ENCODE measurements at regions not wholly inside any gene's neighbourhood (a gene's known extent, or its start where the extent isn't known, plus 50 kb on each side); places are given as distances from the start of the nearest gene placed in this dataset.

DNA sequence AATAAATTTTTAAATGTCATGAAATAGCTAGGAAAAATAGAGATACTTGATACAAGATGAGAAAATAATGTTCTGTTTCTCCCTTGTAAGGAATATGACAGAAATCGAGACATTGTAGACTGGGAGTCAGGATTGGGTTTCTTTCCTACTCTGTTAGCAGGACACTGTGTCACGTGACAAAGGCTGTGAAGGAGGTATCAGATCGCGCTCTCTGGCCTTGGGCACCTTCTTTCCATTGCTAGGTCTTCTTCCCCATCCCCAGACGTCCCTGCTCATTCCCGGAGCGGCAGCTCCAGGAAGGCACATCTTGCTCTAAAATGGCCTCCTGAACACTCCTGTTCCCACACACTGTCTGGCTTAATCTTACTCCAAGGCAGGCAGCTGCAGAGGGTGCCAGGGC is 133.4 kb downstream of the TM9SF2 start:
- no peak for DNase-seq

DNA sequence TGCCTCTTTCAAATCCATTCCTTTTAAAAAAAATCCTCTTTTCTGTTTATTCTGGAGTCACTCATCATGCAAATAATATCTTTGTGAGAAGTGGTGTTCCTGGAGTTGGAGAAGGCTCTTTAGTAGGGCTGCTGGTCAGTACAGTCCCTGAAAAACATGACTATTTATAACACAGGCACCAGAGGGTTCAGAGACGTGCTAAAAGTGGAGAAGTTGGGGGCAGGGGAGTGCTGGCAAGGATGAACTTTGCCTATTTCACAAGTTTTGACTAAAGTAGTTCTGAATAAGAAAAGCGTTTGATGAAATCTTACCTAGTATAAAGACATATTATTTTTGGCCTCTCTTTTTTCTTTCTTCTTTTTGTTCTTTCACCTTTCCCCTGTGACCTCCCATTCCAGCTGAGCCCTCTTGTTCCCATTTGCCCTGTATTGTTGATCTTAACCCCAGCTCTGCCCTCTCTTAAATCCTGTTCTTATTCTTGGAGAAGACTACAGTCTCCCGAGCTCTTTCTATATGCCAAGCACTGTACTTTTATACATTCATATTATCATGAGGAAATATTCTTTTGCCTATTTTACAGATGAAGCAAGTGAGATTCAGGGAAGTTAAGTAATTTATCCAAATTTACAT is 129.1 kb downstream of the TM9SF2 start:
- no peak for DNase-seq

DNA sequence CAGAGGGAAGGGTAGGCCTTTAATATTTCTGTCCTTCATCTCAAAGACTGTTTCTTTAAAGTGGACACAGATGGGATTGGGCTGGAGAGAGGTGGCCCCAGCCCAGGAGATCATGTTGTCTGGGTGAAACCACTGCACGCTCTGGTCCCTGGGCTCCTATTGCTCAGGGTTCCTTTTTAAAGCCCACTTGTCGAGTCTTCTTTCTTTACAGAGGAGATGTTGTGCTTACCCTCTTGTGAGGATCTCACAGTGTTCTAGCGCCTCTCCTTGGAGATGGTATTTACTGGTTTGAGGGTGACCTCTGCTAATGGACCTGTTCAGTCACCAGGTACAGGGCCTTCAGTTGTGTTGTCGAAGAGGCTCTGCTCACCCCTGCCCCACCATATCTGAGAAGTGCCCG is 128.4 kb downstream of the TM9SF2 start:
- DNase-seq, result no peak

DNA sequence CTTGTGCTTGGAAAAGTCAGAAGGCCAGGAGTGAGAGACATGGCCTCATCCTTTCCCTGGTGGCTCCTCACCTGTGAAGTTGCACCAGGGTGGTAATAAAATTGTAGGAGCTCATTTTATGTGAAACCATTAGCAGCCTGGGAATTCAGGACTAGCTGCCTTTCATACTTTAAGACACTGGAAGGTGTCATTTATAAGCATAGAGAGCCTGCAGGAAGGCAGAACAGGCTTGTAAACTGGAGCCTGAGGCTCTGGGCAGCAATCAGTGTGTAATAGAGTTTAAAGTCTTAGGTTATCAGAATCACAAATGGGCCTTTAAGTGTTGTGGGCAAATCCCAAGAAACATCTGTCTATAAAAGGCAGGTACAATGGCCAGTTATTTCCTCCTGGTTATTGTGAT is 127.2 kb downstream of the TM9SF2 start:
- no peak for DNase-seq

DNA sequence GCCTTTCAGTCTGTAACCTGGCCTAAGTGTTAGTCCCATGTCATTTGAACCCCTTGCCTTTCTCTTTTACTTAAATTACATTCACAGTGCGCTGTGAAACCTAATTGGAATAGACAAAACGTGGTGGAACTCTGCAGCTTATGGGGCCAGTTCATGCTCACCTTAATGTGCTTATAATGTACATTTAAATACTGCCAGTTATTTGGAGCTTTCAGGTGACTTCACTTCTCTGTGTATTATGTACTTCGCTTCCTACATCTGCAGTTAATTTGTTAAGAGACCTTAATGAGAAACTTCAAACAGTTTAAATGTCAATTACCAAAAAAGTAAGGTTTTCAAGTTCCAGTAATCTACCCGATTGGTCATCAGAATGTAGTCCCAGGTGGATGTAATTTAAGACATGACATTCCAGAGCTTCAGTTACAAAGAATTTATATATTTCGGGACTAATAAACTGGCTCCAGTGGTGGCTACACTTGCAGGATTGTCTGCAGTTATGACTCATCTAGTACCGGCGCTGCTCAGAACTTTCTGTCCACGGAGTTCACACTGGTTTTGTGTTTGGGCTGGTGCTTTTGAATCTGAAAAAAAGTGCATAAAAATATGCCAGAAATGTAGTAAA is 125.3 kb downstream of the TM9SF2 start:
- no peak for DNase-seq

DNA sequence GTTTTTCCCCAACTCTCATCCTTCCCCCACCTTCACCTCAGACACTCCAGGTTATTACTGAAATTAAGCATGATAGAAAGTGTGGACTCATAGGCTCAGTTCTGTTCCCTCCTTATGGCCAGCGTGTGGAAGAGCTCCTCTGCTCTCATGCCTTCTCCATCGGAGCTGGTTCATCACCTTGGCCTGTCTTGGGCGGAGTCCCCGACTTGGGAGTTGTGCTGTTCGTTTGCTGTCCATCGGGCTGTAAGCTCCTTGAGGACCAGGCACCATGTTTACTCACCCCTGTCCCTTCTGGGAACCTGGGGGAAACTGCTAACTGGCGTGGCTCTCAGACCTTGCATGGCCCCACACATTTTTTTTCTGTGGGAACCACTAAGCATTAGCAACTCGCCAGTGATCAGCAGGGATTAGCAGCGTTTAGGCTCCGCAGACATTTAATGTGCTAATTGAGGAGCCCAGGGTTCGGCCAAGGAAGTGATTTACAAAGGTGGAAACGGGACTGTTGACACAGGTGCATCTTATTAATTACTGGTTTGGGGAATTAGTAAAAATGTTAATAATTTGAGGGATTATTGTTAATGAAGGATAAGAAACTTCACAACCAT is 123.8 kb downstream of the TM9SF2 start:
- no peak for DNase-seq

DNA sequence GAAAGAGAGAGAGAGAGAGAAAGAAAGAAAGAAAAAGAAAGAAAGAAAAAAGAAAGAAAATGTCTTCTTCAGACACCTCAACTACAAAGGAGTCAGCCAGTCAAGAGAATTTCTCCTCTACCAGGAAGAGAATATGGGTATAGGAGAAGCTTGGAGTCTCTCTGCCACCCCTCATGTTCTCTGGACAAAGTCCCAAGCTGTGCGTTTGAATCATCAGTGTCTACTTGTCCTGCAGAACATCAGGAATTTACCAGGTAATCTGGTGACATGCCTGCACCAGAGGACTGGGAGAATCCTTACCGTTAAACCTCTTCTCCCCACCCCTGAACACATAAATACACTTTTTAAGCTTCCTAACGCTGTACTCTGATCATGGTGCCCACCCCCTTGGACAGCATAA is 119.5 kb downstream of the TM9SF2 start:
- no peak for DNase-seq

DNA sequence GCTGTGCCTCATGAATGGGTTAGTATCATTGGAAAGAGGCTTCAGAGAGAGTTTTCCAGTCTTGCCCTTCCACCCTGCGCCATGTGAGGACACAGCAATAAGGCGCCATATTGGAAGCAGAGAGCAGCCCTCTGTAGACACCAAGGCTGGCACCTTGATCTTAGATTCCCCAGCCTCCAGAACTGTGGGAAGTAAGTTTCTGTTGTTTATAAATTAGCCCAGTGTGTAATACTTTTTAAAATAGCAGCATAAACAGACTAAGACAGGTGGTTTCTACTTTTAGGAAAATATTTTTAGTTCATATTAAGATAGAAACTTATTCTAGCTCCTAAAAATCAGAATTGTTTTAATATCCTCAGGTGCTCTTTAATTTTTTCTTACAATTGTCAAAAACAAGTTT is 117.9 kb downstream of the TM9SF2 start:
- no peak for DNase-seq

DNA sequence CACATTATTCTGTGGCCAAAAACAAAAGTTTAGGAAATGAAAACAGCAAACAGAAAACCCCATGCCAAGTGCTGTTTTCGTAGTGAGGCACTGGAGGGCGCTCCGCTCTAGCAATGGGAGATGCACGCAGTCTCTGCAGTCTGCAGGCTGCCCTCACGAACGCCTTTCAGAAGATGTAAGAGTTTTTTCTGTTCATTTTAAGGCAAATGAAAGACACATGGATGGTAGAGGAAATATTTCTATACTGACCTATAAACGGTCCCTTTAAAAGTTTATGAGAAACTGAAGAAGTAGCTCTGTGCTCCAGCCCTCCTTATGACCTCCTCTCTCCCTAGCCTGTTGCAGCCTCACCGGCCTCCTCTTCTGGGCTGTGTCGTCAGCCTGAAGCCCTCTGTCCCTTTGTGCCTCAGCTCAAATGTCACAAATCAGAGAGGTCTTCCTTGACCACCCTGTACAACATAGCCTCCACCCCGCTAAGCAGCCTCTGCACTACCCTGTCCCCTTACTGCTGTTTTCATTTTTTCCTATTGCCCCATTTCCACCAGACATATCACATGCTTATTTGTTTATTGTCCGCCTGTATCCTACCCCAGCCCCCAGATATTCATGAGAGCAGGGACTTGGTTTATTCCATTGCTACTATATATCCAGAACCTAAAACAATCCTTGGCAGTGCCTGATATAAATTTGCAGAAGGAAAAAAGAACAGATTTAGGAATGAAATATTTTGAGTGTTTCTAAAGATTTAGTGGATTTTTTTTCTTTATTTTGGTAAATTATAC is 116.4 kb downstream of the TM9SF2 start:
- no peak for DNase-seq

DNA sequence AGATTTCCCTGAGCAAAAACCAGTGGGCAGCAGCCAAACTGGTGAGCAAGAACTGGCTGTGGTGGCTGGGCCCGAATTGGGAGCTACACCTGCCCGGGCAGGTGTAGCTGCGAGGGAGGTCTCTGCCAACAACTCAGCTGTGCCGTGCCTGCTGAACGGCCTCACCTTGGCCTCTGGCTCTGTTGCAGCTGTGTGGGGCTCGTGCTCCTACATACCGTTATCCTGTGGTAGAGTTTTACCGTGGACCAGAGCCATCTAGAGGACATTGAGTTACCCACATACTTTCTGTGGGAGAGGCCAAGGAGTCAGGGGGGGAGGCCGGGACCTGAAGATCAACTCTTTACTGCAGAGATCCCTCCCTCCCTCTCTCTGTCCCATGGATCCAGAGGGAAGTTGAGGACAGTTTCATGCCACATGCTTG is 113.2 kb downstream of the TM9SF2 start:
- DNase-seq, result no peak

Measured in NCI-H187 (cell line).